ENCODE measurements at regions not wholly inside any gene's neighbourhood (a gene's known extent, or its start where the extent isn't known, plus 50 kb on each side); places are given as distances from the start of the nearest gene placed in this dataset.
A peak's percentile ranks its signal among the peaks of the same experiment; 100 is the strongest.
"Not testable (repeated sequence)": the region's sequence is repeated elsewhere in the genome, so short reads cannot be mapped to it uniquely, and the experiment has no call there.

GRCh38 chr5:33067291-33067690 is 356.2 kb downstream of the NPR3 start:
- no peak for DNase-seq (ENCODE audit: low read depth, low spot score)

DNA sequence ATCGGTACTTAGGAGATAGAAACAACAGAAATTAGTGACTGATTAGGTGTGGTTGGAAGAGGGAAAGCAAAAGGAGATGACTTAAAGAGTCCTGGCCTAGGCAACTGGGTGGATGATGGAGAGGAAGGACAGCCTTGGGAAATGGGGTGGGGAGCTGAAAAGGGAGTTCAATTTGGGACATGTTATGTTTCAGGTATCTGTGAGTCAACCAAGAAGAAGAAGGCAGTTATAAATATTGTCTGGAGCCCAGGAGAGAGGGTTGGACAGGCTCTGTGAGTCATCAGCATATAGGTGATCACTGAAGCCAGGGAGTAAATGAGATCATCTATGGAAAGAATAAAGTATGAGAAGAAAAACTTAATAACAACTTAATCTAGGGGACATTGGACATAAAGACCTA is 357.7 kb downstream of the NPR3 start:
- DNase-seq (ENCODE audit: low read depth, low spot score), result no peak

DNA sequence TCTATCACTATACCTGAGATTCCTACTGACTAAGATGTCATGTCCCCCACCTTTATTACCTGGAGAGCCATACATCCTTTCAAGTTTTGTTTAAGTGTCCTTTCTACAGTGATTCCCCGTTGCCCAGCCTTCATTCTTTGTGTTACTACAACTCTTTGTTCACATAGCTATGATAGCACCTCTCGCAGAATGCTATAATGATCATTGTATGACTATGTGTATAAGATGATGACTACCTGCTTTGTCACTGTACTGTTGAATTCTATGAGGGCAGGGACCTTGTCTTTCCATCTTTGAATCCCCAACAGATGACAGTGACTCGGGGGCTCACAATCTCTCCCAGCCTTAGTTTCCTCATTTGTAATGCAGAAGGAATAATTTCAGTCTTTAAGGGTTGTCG is 361.2 kb downstream of the NPR3 start:
- DNase-seq (ENCODE audit: low read depth, low spot score), result no peak

DNA sequence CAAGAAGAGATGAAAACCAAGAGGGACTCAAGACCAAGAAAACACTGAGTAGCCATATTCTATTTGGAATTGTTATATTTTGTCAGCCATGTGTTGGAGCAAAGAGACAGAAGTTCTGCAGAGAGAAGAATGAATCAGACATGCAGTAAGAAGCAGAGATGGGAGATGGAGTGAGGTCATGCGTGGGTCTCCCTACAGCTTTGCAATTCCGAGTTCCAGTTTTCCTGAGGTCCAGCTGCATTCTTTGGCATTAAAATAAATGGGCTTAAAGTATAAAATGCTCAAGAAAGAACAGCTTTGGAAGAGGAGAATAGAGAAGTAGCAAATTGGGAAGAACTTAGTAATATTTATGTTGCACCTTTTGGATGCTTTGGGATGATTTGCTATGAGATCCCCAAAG is 361.6 kb downstream of the NPR3 start:
- no peak for DNase-seq (ENCODE audit: low read depth, low spot score)

DNA sequence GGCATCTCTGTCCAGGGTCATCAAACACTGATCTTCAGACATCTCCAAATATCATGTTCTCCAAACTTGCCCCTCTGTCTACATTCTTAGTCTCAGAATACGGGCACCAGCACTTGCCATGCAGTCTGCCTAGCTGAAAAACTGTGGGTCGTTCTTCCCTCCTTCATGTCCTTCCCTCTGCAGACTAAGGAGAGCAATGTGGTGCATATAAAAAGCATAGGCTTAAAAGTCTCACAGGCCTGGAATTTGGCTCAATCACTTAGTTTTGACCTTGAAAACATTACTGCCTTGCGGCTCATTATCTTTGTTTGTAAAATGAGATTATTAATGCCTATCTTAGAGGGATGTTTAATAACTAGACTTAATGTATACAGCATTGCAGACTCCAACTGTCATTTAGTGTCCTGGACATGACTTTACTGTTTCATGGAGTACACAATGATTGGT is 362.8 kb downstream of the NPR3 start:
- no peak for DNase-seq (ENCODE audit: low read depth, low spot score)

GRCh38 chr5:33074548-33074947 is 363.4 kb downstream of the NPR3 start:
- DNase-seq (ENCODE audit: low read depth, low spot score), result no peak

GRCh38 chr5:33075731-33076130 is 364.6 kb downstream of the NPR3 start:
- no peak for DNase-seq (ENCODE audit: low read depth, low spot score)

DNA sequence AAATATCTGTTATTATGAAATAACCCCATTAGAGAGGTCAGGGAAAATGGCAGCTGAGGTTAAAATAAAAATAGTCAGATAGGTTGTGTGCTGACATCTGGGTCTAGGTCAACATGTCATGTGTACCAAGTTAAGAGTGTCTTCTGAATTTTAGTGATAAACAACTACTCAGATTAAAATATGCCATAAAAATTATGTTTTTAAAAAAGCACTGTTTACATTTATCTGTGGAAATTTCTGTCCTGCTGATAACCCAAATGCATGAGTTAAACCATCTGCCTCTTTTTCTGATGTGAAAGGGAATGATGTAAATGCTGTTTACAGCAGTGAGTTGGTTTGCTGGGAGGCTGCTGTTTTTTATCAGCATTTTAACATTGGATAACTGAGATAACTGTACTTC is 361.2 kb upstream of the TARS1 start:
- no peak for DNase-seq (ENCODE audit: low read depth, low spot score)

- no peak for DNase-seq (ENCODE audit: low read depth, low spot score)
These were observed 360.5 kb upstream of the TARS1 start for GRCh38 chr5:33080287-33080686.

- no peak for DNase-seq (ENCODE audit: low read depth, low spot score)
These were observed 352.6 kb upstream of the TARS1 start for GRCh38 chr5:33088176-33088575.

DNA sequence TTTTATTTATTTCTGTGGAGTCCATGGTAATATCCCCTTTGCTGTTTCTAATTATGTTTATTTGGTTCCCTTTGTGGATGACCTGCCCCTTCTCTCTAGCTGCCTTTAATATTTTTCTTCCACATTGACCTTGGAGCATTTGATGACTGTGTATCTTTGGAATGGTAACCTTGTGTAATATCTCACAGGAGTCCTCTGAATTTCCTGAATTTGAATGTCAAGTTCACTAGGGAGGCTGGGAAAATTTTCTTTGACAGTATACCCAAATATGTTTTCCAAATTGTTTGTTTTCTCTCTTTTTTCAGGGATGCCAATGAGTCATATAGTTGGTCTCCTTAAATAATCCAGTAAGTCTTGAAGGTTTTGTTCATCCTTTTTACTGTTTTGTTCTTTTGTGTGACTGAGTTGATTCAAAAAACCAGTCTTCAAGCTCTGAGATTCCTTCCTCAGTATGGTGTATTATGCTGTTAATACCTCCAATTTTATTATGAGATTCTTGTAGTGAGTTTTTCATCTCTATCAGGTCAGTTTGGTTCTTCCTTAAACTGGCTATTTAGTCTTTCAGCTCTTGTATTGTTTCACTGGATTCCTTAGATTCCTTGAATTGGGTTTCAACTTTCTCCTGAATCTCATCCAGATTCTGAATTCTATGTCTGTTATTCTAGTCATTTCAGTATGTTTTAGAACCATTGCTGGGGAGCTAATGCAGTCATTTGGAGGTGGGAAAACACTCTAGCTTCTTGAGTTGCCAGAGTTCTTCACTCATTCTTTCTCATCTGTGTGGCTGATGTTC is 349.0 kb upstream of the TARS1 start:
- no peak for DNase-seq (ENCODE audit: low read depth, low spot score)

GRCh38 chr5:33092719-33093118 is 348.0 kb upstream of the TARS1 start:
- no peak for DNase-seq (ENCODE audit: low read depth, low spot score)

DNA sequence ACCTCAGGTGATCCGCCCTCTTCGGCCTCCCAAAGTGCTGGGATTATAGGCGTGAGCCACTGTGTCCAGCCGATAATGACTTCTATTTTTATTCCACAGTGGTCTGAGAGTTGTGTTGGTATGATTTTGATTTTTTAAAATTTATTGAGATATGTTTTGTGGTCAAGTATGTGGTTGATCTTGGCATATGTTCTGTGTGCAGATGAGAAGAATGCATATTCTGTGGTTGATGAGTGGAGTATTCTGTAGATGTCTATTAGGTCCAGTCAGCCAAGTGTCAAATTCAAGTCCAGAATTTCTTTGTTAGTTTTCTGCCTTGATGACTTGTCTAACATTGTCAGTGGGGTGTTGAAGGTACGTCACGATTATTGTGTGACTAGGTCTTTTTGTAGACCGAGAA is 338.2 kb upstream of the TARS1 start:
- DNase-seq (ENCODE audit: low read depth, low spot score), result no peak

GRCh38 chr5:33105521-33105941 is 335.2 kb upstream of the TARS1 start:
- no peak for DNase-seq (ENCODE audit: low read depth, low spot score)

GRCh38 chr5:33110496-33110895 is 330.3 kb upstream of the TARS1 start:
- peak; percentile 13 for DNase-seq (ENCODE audit: low read depth, low spot score)

- DNase-seq (ENCODE audit: low read depth, low spot score), result no peak
These were observed 326.4 kb upstream of the TARS1 start for GRCh38 chr5:33114361-33114760.

DNA sequence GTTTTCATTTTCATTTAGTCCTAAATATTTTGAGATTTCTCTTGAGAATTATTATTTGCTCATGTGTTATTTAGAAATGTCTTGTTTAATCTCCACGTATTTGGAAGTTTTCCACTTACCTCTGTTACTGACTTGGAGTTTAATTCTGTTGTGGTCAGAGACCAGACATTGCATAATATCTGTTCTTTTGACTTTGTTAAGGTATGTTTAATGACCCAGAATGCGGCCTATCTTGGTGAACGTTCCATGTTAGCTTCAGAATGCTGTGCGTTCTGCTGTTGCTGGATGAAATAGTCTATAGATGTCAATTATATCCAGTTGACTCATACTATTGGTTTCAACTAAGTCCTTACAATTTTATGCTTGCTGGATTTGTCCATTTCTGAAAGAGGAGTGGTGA is 325.3 kb upstream of the TARS1 start:
- DNase-seq (ENCODE audit: low read depth, low spot score), result no peak

GRCh38 chr5:33118761-33119415 is 321.9 kb upstream of the TARS1 start:
- DNase-seq (ENCODE audit: low read depth, low spot score), result no peak

GRCh38 chr5:33120671-33121070 is 320.1 kb upstream of the TARS1 start:
- no peak for DNase-seq (ENCODE audit: low read depth, low spot score)

- DNase-seq (ENCODE audit: low read depth, low spot score), result no peak
These were observed 311.5 kb upstream of the TARS1 start for GRCh38 chr5:33129309-33129708.

- no peak for DNase-seq (ENCODE audit: low read depth, low spot score)
These were observed 304.0 kb upstream of the TARS1 start for GRCh38 chr5:33136785-33137184.

DNA sequence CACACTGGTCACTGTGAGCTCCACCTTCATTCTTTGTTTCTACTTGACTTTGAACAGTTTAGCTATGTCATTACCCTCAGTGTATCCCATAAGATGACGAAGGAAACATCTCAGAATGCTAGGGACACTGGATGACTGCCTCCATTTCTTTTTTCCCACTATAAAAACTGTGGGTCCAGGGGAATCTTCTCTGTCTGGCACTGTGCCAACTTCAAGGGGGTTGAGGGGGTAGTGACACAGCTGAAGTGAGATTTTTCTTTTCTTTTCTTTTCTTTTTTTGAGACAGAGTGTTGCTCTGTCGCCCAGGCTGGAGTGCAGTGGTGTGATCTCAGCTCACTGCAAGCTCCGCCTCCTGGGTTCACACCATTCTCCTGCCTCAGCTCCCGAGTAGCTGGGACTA is 302.6 kb upstream of the TARS1 start:
- not testable (repeated sequence) for DNase-seq (ENCODE audit: low read depth, low spot score)

Measured in pulmonary artery endothelial cell (primary cell).